ENCODE measurements at regions not wholly inside any gene's neighbourhood (a gene's known extent, or its start where the extent isn't known, plus 50 kb on each side); places are given as distances from the start of the nearest gene placed in this dataset.

DNA sequence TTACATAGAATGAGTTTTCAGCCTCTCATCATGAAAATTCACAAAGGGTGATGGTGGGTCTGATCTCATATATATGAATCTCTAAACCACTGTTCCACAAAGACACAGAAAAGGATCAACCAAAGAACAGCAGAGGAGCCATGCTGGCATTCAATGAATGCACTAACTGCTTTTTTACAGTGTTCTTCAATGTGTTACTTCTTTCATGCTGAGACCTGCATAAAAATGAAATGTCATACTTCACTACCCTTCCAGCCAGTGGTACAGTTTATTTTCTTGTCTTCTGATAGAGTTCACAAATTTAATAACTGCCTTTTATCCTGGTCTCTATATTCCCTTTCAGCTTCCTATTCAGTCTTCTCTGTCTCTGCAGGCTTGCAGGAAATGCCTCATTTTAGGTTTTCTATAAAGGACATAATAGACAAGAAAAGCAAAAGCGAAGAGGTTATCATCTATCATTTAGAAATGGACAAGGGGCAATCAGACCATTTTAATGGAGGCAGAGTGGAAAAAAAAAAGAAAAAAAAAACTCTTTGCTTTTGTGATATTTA, 836.7 kb upstream of the FOXG1 start:
- no peak for DNase-seq (ENCODE audit: low spot score)

DNA sequence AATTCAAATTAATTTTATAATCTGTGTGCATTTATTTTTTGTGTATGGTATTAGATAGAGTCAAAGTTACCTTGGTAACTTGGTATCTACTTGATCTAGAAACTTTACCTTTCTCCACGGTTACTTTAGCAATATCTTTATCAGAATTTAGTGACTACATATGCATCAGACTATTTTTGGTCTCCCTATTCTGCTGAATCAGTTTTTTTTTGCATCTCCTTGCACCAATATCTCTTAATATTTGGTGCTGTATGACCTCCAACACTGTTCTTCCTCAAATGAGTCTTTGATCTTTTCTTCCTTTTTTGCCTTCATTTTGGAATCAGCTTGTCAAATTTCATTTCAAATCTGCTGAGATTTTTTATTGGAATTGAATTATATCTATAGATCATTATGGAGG, 828.2 kb upstream of the FOXG1 start:
- no peak for DNase-seq (ENCODE audit: low spot score)

DNA sequence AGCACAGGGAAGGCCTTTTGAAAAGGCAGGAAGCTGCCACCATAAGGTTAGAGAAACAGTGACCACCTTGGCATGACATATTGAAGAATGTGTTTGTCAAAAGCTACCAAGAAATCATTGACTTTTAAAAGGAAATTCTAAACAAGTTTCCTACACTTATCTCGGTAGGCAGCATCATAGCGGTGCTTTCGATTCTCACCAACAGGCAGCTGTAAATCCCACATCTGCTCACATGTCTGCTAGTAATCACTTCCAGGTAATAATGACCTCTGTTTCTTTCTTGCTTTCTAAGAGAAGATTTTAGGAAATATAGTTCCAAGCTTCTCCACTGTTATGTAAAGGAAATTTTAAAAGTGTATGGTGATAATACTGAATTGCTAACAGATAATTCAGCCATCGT, 821.1 kb upstream of the FOXG1 start:
- no peak for DNase-seq (ENCODE audit: low spot score)

DNA sequence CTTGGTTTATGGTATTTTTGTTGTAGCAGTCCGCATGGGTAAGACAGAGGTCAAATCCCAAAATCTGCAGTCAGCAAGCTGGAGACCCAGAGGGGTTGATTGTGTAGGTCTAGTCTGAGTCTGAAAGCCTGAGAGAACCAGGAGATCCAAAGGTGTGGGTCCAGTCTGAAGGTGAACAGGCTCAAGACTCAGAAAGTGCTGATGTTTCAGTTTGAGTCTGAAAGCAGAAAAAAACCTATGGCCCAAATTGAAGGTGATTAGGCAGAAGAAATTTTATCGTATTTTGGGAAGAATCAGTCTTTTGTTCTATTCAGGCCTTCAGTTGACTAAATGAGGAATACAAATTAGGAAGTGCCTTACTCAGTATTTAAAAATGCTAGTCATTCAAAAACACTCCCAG, 807.8 kb upstream of the FOXG1 start:
- DNase-seq (ENCODE audit: low spot score), result no peak

DNA sequence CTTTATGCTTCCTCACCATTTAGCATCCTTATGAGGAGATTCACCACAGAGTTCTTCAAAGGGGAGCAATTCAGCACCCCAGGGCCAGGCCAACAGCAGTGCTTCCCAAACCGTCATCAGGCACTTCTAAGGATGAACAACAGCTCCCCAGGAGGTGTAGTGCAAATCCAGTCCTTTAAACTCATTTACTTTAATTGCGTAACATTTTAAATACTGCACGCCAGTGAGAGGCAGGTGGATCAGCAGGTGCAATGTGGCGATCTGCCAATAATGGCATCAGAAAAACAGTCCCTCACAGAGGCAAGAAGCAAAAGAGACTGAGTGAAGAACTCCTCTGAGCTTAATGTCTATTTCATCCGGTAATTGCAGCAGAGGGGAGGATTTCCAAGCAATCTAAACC, 770.9 kb upstream of the FOXG1 start:
- DNase-seq (ENCODE audit: low spot score), result no peak

DNA sequence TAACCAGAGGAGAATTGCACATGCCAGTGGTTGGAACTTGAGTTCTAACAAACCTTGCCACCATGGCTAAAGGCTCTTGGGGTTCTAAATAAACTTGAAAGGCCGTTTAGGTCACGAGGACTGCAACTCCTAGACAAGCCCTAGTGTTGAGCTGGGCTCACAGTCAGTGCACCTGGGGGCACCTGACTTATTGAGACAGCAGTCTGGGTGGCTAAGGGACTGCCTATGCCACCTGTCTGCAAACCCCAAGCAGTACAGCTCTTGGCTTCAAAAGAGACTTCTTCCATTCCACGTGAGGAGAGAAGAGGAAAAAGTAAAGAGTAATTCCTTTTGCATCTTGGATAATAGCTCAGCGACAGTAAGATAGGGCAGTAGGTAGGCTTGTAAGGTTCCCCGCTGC, 765.6 kb upstream of the FOXG1 start:
- DNase-seq (ENCODE audit: low spot score), result no peak

DNA sequence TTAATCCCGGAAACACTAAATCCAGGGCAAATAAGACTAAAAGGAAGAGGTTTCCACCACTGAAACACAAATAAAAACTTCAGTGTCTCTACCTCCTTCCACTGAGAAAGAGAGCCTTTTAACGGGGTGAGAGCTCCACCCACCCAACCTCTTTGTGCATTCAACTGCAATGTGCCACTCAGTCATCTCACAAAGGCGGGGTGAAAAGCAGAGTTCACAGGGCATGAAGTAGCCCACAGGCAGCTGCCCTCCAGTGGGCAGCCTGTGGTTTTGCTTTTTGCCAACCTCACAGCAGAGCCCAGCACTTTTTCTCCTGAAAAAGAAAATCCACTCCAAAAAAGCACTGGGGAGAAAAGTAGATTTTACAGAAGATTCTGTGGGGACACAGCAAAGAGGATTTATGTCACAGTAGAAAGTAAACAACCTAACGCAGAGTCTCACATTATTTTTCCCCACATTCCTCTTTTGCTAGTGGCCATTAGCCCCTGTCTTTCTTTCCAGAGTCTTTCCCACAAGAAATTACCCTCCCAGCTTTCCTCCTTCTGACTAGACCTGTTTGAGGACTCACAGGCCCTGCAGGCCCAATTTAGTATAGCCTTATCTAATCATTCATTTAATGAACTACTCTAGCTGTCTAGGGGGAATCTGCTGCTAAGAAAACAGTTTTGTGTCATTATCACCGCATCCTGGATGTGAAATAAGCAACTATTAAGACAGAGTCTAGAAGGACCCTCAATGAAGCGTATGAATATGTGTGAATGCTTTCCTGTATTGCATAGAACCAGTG, 753.8 kb upstream of the FOXG1 start:
- DNase-seq (ENCODE audit: low spot score), result no peak

DNA sequence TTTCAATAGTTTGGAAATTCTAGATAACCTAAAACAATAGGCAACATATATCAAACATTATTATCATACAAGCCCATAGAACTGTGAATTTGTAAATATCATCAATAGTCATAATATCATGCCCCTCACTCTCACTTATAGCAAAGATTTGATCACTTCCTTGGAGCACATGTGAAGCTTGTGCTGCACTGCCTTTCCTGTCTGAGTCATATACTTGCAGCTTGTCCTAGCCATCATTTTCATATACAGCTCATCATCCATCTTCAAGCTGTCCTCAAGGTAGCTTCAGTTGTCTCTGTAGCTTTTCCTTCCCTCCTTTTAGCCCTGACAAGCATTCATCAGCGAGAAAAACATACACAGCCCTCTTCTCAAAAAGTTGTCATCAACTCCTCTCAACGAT, 746.5 kb upstream of the FOXG1 start:
- DNase-seq (ENCODE audit: low spot score), result no peak

DNA sequence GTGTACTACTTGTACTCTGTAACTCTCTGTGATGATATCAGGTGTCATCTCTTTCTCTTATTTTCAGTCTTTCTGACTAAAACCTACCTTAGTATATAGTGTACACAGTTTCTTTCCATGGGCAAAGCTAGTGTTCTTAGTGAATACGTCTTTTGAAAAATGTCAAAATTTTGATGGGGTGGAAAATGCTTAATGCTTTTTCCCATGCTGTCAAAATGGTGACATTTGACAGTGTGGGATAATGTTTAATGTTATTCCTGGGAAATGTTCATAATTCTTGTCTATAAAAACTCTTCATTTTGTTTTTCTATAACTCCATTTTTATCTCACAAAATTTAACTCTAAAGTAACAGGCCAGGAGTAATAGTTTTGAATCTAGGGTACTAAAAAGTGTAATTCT, 742.7 kb upstream of the FOXG1 start:
- DNase-seq (ENCODE audit: low spot score), result no peak

DNA sequence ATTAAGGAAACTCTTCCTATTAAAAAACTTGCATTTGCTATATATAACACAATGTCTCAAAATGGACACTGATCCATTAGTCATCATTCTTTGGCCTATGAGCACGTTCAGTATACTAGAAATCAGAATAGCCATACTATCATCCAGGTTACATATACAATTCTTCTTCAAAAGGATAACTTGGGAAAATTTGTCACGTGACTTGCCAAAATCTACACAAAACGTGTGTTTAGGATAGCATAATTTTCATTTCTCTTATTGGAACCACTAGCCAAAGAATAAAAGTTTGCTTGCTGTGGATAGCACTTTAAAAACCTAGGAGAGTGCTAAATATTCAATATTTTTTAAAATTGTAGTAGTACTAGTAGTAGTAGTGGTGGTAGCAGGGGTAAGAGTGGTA, 714.3 kb upstream of the FOXG1 start:
- DNase-seq (ENCODE audit: low spot score), result no peak

DNA sequence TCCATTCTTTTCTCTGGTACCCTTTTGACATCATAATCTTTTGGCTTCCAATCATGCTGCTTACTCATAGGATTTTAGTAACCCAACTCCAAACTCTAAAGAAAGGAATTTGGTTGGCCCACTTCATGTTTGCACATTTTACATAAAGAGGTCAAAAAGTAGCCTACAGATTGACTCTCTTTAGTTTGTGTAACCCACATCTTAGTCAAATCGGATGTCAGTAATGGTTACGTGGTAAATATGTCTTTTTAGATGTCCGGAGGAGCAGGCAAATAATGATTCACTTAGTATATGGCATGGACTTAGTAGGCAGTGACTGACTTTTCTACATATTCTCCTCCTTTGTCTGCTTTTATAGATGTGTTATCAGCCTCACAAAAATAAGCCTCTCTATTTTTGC, 711.6 kb upstream of the FOXG1 start:
- no peak for DNase-seq (ENCODE audit: low spot score)

DNA sequence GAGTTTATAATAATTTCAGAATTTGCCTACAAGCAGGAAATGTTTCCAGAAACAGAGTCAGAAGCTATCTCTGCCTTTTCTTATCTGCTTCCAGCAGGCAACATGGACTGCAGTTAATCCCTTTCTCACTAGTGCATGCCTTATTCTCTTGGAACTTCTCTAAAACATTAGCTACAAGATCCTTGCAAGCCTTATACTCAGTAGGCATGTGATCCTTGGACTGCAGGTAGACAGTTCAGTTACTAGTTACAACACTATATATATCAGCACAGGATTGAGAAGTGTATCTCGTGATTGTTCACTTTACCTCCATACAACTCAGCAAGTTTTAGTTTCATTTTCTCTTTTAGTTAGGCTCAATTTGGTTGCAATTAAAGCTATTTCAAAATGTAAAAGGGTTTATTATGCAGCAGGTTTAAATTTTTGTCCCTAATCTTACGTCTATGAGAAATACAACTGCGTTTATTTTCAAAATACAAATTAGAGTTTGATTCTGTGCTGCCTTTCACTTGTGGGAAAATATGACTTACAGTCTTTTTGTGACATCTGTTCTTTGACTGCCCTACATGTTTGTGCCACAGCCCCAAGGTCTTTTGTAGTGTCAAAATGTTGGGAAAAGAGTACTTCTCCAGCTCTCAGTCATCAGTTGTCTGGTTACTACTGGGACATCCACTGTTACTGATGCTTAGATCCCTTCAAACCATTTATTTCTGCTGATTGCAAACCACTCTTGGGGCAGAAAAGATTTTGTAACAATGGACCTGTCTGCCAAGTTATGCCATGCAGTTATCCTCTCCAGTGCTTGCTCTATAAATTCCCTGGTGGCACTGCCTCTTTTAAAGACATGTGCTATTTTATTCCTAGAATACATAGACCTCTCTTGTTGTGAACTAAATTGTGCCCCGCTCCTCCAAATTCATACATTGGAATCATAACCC, 709.0 kb upstream of the FOXG1 start:
- DNase-seq (ENCODE audit: low spot score), result no peak

DNA sequence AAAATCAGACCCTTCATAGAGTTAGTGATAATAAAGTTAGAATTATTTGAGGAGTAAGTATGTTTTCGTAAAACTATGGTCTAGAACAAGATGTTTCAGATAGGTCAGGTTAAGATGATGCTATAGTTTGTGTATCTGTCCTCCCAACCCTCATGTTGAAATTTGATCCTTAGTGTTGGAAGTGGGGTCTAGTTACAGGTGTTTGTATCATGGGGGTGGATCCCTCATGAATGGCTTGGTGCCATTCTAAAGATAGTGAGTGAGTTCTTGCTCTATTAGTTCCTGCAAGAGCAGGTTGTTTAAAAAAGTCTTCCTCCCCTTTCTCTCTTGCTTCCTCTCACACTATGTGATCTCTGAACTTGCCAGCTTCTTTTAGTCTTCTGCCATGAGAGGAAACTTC, 707.3 kb upstream of the FOXG1 start:
- DNase-seq (ENCODE audit: low spot score), result no peak

DNA sequence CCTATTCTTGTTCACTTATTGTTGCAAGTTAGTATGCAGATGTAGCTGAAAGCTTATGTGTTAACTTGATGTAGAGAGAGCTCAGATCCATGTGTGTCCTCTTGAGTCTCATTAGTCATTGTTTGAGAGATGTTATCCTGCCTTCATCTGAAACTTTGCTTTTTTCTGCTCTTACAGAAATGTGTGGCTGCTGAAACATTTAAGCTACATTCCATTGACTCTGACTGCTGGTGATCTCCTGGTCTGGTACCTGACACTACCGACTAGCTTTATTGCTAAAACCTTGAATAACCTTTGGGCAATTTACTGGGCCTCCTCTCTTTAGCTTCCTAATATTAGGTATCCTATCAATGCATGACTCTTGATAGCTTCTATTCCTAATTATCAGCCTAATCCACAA, 705.6 kb upstream of the FOXG1 start:
- DNase-seq (ENCODE audit: low spot score), result no peak

DNA sequence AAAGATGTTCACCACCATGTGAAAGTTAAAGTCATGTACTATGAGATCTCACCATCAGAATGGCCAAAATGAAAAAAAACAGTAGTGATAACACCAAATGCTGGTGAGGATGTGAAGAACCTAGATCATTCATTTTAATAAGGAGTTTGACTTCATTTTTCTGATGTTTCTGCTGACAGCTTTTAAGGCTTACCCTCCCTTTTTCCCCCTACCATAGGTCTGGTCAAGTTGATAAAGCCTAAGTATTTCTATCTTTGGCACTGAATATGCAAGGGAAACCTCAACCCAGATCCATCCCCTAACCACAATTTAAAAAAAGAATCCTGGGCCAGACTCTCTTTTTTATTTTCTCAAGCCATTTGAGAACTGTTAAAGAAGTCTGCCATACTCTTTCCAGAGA, 689.6 kb upstream of the FOXG1 start:
- DNase-seq (ENCODE audit: low spot score), result no peak

DNA sequence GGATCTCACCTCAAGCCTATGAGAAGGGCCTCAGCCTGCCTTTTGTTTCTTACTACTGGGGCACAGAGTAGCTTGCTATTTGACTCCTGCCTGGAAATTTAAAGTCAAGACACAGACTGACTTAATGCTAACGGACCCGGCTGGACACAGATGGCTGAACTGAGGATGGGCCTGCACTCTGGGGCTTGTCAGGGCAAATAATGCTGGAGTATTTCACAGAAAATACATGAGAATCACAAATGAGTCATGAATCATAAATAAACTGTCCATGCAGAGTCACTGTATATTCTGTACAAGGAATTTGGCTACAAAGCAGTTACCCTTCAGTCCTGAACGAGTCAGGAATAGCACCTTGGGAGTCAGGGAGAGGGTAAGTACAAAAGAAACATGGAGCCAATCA, 683.2 kb upstream of the FOXG1 start:
- DNase-seq (ENCODE audit: low spot score), result no peak

DNA sequence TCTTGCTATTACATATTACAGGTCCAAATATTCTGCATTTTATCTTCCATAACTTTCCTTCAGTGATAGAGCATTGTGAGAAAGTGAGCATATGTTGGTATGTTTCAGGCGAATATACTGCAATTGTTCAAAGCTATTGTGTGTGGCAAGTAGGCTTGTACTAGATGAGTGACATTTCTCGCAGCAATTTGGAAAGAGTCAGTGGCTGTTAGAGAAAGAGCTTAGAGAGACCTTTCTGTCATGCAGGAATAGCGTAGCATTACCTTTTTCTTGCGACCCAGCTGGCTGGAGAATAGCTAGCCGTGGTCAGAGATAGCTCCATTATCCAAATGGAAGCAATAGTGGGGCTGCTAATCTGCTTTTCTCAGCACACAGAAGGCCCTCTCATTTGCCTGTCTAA, 678.5 kb upstream of the FOXG1 start:
- DNase-seq (ENCODE audit: low spot score), result no peak

DNA sequence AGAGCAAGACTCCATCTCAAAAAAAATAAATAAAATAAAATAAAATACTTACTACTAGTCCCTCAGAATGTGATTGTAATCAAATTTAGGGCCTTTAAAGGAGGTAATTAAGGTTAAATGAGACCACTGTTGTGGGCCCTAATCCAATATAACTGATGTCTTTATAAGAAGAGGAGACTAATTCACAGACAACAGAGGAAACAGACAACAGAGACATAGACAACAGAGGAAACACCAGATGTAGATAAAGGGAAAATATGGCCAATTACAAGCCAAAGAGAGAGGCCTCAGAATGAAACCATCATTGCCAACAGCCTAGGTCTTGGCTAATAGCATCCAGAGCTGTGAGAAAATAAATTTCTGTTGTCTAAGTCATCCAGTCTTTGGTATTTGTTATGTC, 669.0 kb upstream of the FOXG1 start:
- DNase-seq (ENCODE audit: low spot score), result no peak

DNA sequence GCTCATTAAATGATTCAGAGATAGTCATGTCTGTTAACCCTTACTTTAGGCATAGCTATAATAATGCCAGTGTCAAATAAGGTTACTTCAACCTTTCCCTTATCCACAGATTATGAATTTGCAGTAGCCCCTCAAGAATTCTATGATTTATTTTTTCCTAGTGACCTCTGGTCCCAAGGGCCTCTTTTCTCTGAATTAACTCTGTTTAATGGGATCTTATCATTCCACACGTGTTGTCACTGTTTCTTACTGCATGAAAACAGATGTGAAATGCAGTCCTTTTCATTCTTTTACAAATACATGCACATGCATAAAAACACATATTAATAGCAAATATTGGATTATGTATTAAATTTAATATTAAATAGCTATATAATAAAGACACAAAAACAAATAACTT, 667.7 kb upstream of the FOXG1 start:
- no peak for DNase-seq (ENCODE audit: low spot score)

DNA sequence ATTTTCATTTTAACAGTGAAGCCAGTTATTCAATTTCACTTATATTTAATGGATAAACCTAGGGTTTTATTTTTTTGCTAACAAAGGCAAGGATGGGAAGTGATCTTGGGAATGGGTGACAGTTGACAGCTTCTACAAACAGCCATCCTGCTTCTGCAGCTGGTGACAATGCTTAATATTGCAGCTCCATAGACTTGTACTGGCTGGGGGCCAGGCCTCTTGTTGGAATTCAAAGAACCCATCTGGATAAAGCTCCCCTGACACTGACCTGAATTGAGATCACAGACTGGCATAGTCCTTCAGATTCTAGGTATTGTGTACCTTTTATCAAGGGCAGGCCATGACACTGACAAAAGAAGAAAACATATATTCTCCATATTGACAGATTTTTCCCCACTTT, 664.6 kb upstream of the FOXG1 start:
- DNase-seq (ENCODE audit: low spot score), result no peak

DNA sequence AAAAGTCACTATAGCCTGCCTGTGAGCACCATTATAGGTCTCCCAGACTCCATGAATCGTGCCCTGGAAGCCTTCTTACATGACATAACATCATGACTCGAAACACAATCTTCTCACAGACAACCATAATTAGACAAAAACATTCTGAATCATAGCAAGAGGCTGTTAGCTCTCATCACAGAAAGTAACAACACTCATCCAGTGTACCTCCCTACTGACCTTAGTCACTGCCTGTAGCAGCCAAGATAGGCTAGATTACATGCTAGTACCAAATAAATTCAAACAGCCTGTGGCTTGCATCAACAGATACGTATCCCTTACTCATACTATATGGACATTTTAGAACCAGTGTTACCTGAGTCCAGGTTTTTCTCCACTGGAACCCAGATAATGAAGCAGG, 663.8 kb upstream of the FOXG1 start:
- no peak for DNase-seq (ENCODE audit: low spot score)

DNA sequence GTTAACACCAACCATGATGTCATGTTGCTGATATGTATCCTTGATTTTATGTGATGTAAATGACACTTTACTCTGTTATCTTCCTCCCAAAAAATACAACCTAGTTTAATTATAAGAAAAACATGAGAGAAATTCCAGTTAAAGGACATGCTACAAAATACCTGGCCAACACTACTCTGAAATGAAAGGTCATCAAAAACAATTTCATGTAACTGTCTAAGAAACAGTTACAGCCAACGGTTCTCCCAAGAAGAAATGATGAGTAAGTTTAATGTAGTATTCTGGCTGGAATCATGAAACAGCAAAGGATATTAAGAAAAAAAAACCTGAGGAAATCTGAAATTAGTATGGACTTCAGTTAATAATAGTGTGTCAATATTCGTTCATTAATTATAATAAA, 653.3 kb upstream of the FOXG1 start:
- DNase-seq (ENCODE audit: low spot score), result no peak

DNA sequence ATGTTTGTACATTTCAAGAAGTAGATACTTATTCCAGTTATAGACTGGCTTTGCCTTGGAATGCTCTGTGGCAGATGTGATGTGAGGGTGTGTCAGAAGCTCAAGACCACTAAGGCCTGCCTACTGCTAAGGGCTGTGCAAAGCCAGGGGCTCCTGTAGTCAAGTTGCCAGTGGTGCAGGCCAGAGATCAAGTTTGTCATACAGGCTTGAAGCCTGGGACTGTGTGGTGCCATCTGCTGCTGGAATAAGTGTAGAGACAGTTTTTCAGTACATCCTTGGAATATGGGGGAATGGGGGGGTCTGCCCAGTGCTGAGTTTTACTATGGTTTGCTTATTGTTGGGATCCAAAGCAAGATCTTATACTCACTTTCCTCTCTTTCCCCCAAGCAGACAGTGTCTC, 649.9 kb upstream of the FOXG1 start:
- DNase-seq (ENCODE audit: low spot score), result no peak
